ENCODE measurements at regions not wholly inside any gene's neighbourhood (a gene's known extent, or its start where the extent isn't known, plus 50 kb on each side); places are given as distances from the start of the nearest gene placed in this dataset.

- H3K4me1 ChIP-seq (ENCODE audit: control insufficient read depth, insufficient read depth, low read length): no peaks in the 10 kb centered on the region
- H3K27me3 ChIP-seq (ENCODE audit: control insufficient read depth, insufficient read depth, low read length): no peaks in the 10 kb centered on the region
- no peaks in the 10 kb centered on the region for H3K9me3 ChIP-seq (ENCODE audit: control insufficient read depth, insufficient read depth, low read length)
- no peaks in the 10 kb centered on the region for H3K36me3 ChIP-seq (ENCODE audit: control insufficient read depth, insufficient read depth, low read length)
- no peak overlapping the region for H3K4me3 ChIP-seq (ENCODE audit: low read depth, low read length)
- H3K9ac ChIP-seq (ENCODE audit: low read depth, low read length): no peak overlapping the region
These were observed 475.4 kb downstream of the NLGN4X start for GRCh38 chrX:5753291-5753690.

- H3K36me3 ChIP-seq (ENCODE audit: control insufficient read depth, insufficient read depth, low read length): no peaks in the 10 kb centered on the region
- H3K4me1 ChIP-seq (ENCODE audit: control insufficient read depth, insufficient read depth, low read length): no peaks in the 10 kb centered on the region
- no peak overlapping the region for H3K9ac ChIP-seq (ENCODE audit: low read depth, low read length)
- H3K27me3 ChIP-seq (ENCODE audit: control insufficient read depth, insufficient read depth, low read length): no peaks in the 10 kb centered on the region
- H3K9me3 ChIP-seq (ENCODE audit: control insufficient read depth, insufficient read depth, low read length): no peaks in the 10 kb centered on the region
- H3K4me3 ChIP-seq (ENCODE audit: low read depth, low read length): no peak overlapping the region
These were observed 475.8 kb downstream of the NLGN4X start for GRCh38 chrX:5752831-5753230.

GRCh38 chrX:5748586-5749150 is 480.0 kb downstream of the NLGN4X start:
- Histone ChIP-seq H3K27me3 (ENCODE audit: control insufficient read depth, insufficient read depth, low read length) (no peaks in the 10 kb centered on the region), H3K4me3 (ENCODE audit: low read depth, low read length) (no peak overlapping the region), H3K9ac (ENCODE audit: low read depth, low read length) (no peak overlapping the region), H3K4me1 (ENCODE audit: control insufficient read depth, insufficient read depth, low read length) (no peaks in the 10 kb centered on the region), H3K9me3 (ENCODE audit: control insufficient read depth, insufficient read depth, low read length) (no peaks in the 10 kb centered on the region), H3K36me3 (ENCODE audit: control insufficient read depth, insufficient read depth, low read length) (no peaks in the 10 kb centered on the region)

- Histone ChIP-seq H3K4me3 (ENCODE audit: low read depth, low read length) (no peak overlapping the region), H3K9ac (ENCODE audit: low read depth, low read length) (no peak overlapping the region), H3K27me3 (ENCODE audit: control insufficient read depth, insufficient read depth, low read length) (no peaks in the 10 kb centered on the region), H3K4me1 (ENCODE audit: control insufficient read depth, insufficient read depth, low read length) (no peaks in the 10 kb centered on the region), H3K9me3 (ENCODE audit: control insufficient read depth, insufficient read depth, low read length) (no peaks in the 10 kb centered on the region), H3K36me3 (ENCODE audit: control insufficient read depth, insufficient read depth, low read length) (no peaks in the 10 kb centered on the region)
These were observed 482.4 kb downstream of the NLGN4X start for GRCh38 chrX:5746231-5746630.

GRCh38 chrX:5733501-5733900 is 495.2 kb downstream of the NLGN4X start:
- Histone ChIP-seq H3K36me3 (ENCODE audit: control insufficient read depth, insufficient read depth, low read length) (no peaks in the 10 kb centered on the region), H3K4me3 (ENCODE audit: low read depth, low read length) (no peak overlapping the region), H3K27me3 (ENCODE audit: control insufficient read depth, insufficient read depth, low read length) (no peaks in the 10 kb centered on the region), H3K4me1 (ENCODE audit: control insufficient read depth, insufficient read depth, low read length) (no peaks in the 10 kb centered on the region), H3K9me3 (ENCODE audit: control insufficient read depth, insufficient read depth, low read length) (no peaks in the 10 kb centered on the region), H3K9ac (ENCODE audit: low read depth, low read length) (no peak overlapping the region)

GRCh38 chrX:5730556-5730955 is 498.1 kb downstream of the NLGN4X start:
- H3K4me3 ChIP-seq (ENCODE audit: low read depth, low read length): no peak overlapping the region
- H3K9ac ChIP-seq (ENCODE audit: low read depth, low read length): no peak overlapping the region
- no peaks in the 10 kb centered on the region for H3K4me1 ChIP-seq (ENCODE audit: control insufficient read depth, insufficient read depth, low read length)
- H3K27me3 ChIP-seq (ENCODE audit: control insufficient read depth, insufficient read depth, low read length): no peaks in the 10 kb centered on the region
- H3K9me3 ChIP-seq (ENCODE audit: control insufficient read depth, insufficient read depth, low read length): no peaks in the 10 kb centered on the region
- H3K36me3 ChIP-seq (ENCODE audit: control insufficient read depth, insufficient read depth, low read length): no peaks in the 10 kb centered on the region

- Histone ChIP-seq H3K4me1 (ENCODE audit: control insufficient read depth, insufficient read depth, low read length) (no peaks in the 10 kb centered on the region), H3K9ac (ENCODE audit: low read depth, low read length) (no peak overlapping the region), H3K9me3 (ENCODE audit: control insufficient read depth, insufficient read depth, low read length) (no peaks in the 10 kb centered on the region), H3K27me3 (ENCODE audit: control insufficient read depth, insufficient read depth, low read length) (no peaks in the 10 kb centered on the region), H3K4me3 (ENCODE audit: low read depth, low read length) (no peak overlapping the region), H3K36me3 (ENCODE audit: control insufficient read depth, insufficient read depth, low read length) (no peaks in the 10 kb centered on the region)
These were observed 502.4 kb downstream of the NLGN4X start for GRCh38 chrX:5726224-5726623.

GRCh38 chrX:5724123-5724522 is 504.5 kb downstream of the NLGN4X start:
- Histone ChIP-seq H3K9me3 (ENCODE audit: control insufficient read depth, insufficient read depth, low read length) (no peaks in the 10 kb centered on the region), H3K27me3 (ENCODE audit: control insufficient read depth, insufficient read depth, low read length) (no peaks in the 10 kb centered on the region), H3K9ac (ENCODE audit: low read depth, low read length) (no peak overlapping the region), H3K4me3 (ENCODE audit: low read depth, low read length) (no peak overlapping the region), H3K4me1 (ENCODE audit: control insufficient read depth, insufficient read depth, low read length) (no peaks in the 10 kb centered on the region), H3K36me3 (ENCODE audit: control insufficient read depth, insufficient read depth, low read length) (no peaks in the 10 kb centered on the region)

- Histone ChIP-seq H3K27me3 (ENCODE audit: control insufficient read depth, insufficient read depth, low read length) (no peaks in the 10 kb centered on the region), H3K9ac (ENCODE audit: low read depth, low read length) (no peak overlapping the region), H3K4me1 (ENCODE audit: control insufficient read depth, insufficient read depth, low read length) (no peaks in the 10 kb centered on the region), H3K4me3 (ENCODE audit: low read depth, low read length) (no peak overlapping the region), H3K36me3 (ENCODE audit: control insufficient read depth, insufficient read depth, low read length) (no peaks in the 10 kb centered on the region), H3K9me3 (ENCODE audit: control insufficient read depth, insufficient read depth, low read length) (no peaks in the 10 kb centered on the region)
These were observed 510.0 kb downstream of the NLGN4X start for GRCh38 chrX:5718651-5719050.

GRCh38 chrX:5716666-5717065 is 512.0 kb downstream of the NLGN4X start:
- Histone ChIP-seq H3K36me3 (ENCODE audit: control insufficient read depth, insufficient read depth, low read length) (no peaks in the 10 kb centered on the region), H3K4me1 (ENCODE audit: control insufficient read depth, insufficient read depth, low read length) (no peaks in the 10 kb centered on the region), H3K9ac (ENCODE audit: low read depth, low read length) (no peak overlapping the region), H3K4me3 (ENCODE audit: low read depth, low read length) (no peak overlapping the region), H3K9me3 (ENCODE audit: control insufficient read depth, insufficient read depth, low read length) (no peaks in the 10 kb centered on the region), H3K27me3 (ENCODE audit: control insufficient read depth, insufficient read depth, low read length) (no peaks in the 10 kb centered on the region)

GRCh38 chrX:5708251-5708650 is 520.4 kb downstream of the NLGN4X start:
- H3K36me3 ChIP-seq (ENCODE audit: control insufficient read depth, insufficient read depth, low read length): no peaks in the 10 kb centered on the region
- H3K9ac ChIP-seq (ENCODE audit: low read depth, low read length): no peak overlapping the region
- H3K27me3 ChIP-seq (ENCODE audit: control insufficient read depth, insufficient read depth, low read length): no peaks in the 10 kb centered on the region
- H3K9me3 ChIP-seq (ENCODE audit: control insufficient read depth, insufficient read depth, low read length): no peaks in the 10 kb centered on the region
- no peak overlapping the region for H3K4me3 ChIP-seq (ENCODE audit: low read depth, low read length)
- no peaks in the 10 kb centered on the region for H3K4me1 ChIP-seq (ENCODE audit: control insufficient read depth, insufficient read depth, low read length)

- no peak overlapping the region for H3K4me3 ChIP-seq (ENCODE audit: low read depth, low read length)
- H3K9me3 ChIP-seq (ENCODE audit: control insufficient read depth, insufficient read depth, low read length): no peaks in the 10 kb centered on the region
- H3K4me1 ChIP-seq (ENCODE audit: control insufficient read depth, insufficient read depth, low read length): no peaks in the 10 kb centered on the region
- no peaks in the 10 kb centered on the region for H3K36me3 ChIP-seq (ENCODE audit: control insufficient read depth, insufficient read depth, low read length)
- H3K27me3 ChIP-seq (ENCODE audit: control insufficient read depth, insufficient read depth, low read length): no peaks in the 10 kb centered on the region
- no peak overlapping the region for H3K9ac ChIP-seq (ENCODE audit: low read depth, low read length)
These were observed 525.8 kb downstream of the NLGN4X start for GRCh38 chrX:5702890-5703289.
